Testis (tissue), 2 donors: ENCODE measurements at regions not wholly inside any gene's neighbourhood (a gene's known extent, or its start where the extent isn't known, plus 50 kb on each side); places are given as distances from the start of the nearest gene placed in this dataset.

Source experiments
- DNase-seq: peaks from one replicate; pipeline ENCODE4 v3.0.0-alpha.2; 2019
- H3K27ac ChIP-seq, 2 donors: fragments of 200-600 bp; sonication (generic); one replicate each; pipeline ENCODE4 v1.5.1; 2019
- H3K27me3 ChIP-seq: fragments of 200-600 bp; sonication (generic); one replicate; pipeline ENCODE4 v1.5.1; 2019
- H3K36me3 ChIP-seq: fragments of 200-600 bp; sonication (generic); one replicate; pipeline ENCODE4 v1.5.1; 2017; ENCODE audit warnings: low read depth; ENCODE audit errors: missing control alignments
- H3K4me1 ChIP-seq: fragments of 200-600 bp; sonication (generic); one replicate; pipeline ENCODE4 v1.5.1; 2019
- H3K4me3 ChIP-seq, 2 donors: fragments of 200-600 bp; sonication (generic); one replicate each; pipeline ENCODE4 v1.5.1; 2017 to 2019
- H3K9me3 ChIP-seq: fragments of 200-600 bp; sonication (generic); one replicate; pipeline ENCODE4 v1.5.1; 2017
- POLR2A ChIP-seq: fragments of 450-650 bp; IDR thresholded peaks from one replicate; pipeline ENCODE4 v1.6.1; 2017; ENCODE audit warnings: antibody characterized with exemption, mild to moderate bottlenecking, moderate library complexity
- WGBS, 2 donors: methylation state at CpG; one replicate each; pipeline ENCODE4 v1.1.5; 2018; 5-methylcytosine and 5-hydroxymethylcytosine counted together
- intact Hi-C: fragments of 100-400 bp; cut with DNase I; formaldehyde crosslinking; loops from one replicate; pipeline ENCODE4 v1.15.1; 2023; ENCODE audit warnings: low total_unique reads
- TF ChIP-seq, protein P1 (sequence below), 3 experiments: fragments of 450-650 bp in 2 of 3; fragments of 200-600 bp in 1 of 3; sonication (generic) in 1 of 3; IDR thresholded peaks; one replicate each; pipeline ENCODE4 v1.5.1; 2016 to 2019; ENCODE audit warnings: antibody characterized with exemption in 3 of 3, mild to moderate bottlenecking in 2 of 3, moderate library complexity in 1 of 3

DNA sequence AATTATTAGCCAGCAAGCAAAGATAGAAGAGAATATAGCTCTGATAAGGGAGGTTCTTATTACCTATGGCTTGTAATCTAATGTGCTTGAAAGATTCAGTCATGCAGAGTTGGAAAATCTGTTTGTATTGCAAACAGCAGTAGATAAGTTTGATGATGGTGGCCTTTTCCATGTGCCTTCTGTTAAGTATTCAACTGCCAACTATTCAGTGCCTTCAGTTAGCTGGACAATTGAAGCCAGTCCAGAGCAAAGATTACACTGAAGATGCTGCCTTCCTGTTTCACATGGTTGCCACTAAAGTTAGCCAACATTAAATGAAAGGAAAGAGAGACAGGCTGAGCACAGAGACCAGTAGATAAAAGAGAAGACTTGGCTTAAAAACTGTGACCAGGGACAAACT is 92.7 kb upstream of the SLC38A2 start:
- TF ChIP-seq, protein P1, sequence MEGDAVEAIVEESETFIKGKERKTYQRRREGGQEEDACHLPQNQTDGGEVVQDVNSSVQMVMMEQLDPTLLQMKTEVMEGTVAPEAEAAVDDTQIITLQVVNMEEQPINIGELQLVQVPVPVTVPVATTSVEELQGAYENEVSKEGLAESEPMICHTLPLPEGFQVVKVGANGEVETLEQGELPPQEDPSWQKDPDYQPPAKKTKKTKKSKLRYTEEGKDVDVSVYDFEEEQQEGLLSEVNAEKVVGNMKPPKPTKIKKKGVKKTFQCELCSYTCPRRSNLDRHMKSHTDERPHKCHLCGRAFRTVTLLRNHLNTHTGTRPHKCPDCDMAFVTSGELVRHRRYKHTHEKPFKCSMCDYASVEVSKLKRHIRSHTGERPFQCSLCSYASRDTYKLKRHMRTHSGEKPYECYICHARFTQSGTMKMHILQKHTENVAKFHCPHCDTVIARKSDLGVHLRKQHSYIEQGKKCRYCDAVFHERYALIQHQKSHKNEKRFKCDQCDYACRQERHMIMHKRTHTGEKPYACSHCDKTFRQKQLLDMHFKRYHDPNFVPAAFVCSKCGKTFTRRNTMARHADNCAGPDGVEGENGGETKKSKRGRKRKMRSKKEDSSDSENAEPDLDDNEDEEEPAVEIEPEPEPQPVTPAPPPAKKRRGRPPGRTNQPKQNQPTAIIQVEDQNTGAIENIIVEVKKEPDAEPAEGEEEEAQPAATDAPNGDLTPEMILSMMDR (IDR thresholded peaks at IDR 0.05), result no peak
- no peak for TF ChIP-seq POLR2A
- Histone ChIP-seq H3K9me3 (no peaks in the 10 kb centered on the region), H3K27me3 (no peaks in the 10 kb centered on the region), H3K36me3 (no peaks in the 10 kb centered on the region), H3K4me3 (no peak overlapping the region), H3K4me1 (peaks cover 19% of the 10 kb centered on the region), H3K27ac (no peak overlapping the region)
- intact Hi-C loops, result no loop called here
- no peak for DNase-seq

DNA sequence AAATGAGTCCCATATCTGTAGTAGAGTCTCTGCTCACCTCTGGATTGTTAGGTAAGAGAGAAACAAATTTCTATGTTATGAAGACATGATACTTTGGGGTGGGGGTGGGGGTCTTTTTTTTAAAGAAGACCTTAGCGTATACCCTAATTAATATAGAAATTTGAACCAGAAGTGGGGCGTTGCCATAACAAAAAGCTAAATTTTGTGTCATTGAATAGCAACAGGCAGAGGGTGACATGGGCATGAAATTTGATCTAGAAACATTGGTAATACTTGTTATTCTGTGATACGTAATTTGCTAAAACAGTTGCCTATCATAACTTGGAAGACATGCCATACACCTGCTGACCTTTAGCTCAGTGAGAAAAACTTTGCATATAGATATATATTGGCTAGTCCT is 92.3 kb upstream of the SLC38A2 start:
- WGBS, 2 donors, result 86 to 95% methylated on average over 3 of the region's 3 CpGs
- DNase-seq, result no peak
- Histone ChIP-seq H3K9me3 (no peaks in the 10 kb centered on the region), H3K36me3 (no peaks in the 10 kb centered on the region), H3K4me3 (no peak overlapping the region), H3K27me3 (no peaks in the 10 kb centered on the region), H3K27ac (no peak overlapping the region), H3K4me1 (peaks cover 23% of the 10 kb centered on the region)
- intact Hi-C loops, result no loop called here
- TF ChIP-seq, protein P1 (IDR thresholded peaks at IDR 0.05), result no peak
- no peak for TF ChIP-seq POLR2A

DNA sequence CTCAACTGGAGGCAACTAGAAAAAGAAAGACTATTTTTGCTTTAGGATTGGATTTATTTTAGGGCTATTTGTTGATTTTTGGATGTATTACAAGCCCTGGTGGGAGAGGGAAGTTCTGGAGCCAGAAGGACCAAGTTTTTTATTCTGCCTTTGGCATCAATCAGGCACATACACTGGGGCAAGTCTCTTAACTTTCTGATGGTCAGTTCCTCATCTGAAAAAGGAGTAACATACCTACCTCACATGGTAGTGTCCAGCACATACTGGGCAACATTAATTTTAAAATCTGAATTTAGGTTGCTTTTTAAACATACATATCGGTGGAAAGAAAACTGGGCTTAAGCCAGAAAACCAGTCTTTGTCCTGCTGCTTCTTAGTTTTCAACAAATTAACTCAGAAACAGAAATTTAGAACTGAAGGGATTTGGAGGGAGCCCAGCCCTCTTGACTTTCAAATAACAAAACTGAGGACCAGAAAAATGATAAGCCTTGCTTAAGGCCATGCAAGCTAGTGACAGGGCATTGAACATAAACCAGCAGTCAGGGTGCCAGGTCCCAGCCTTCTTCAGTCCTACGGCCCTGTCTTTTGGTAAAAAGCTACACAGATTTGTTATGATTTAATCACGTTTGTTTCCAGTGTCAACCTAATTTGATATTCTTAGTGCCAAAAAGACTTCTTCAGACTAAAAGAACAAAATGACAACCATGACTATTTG is 90.2 kb upstream of the SLC38A2 start:
- peaks cover 31% of the 10 kb centered on the region for H3K4me1 ChIP-seq
- H3K9me3 ChIP-seq, result no peaks in the 10 kb centered on the region
- no peaks in the 10 kb centered on the region for H3K27me3 ChIP-seq
- TF ChIP-seq, protein P1 (IDR thresholded peaks at IDR 0.05), result no peak
- TF ChIP-seq POLR2A, result no peak
- 60% methylated on average over 3 of the region's 3 CpGs for WGBS, 2 donors
- H3K36me3 ChIP-seq, result no peaks in the 10 kb centered on the region
- intact Hi-C loops, result no loop called here
- DNase-seq, result no peak
- H3K27ac ChIP-seq, result peak overlapping the region in 1 of 2 donors; percentile 46
- H3K4me3 ChIP-seq, result no peak overlapping the region

DNA sequence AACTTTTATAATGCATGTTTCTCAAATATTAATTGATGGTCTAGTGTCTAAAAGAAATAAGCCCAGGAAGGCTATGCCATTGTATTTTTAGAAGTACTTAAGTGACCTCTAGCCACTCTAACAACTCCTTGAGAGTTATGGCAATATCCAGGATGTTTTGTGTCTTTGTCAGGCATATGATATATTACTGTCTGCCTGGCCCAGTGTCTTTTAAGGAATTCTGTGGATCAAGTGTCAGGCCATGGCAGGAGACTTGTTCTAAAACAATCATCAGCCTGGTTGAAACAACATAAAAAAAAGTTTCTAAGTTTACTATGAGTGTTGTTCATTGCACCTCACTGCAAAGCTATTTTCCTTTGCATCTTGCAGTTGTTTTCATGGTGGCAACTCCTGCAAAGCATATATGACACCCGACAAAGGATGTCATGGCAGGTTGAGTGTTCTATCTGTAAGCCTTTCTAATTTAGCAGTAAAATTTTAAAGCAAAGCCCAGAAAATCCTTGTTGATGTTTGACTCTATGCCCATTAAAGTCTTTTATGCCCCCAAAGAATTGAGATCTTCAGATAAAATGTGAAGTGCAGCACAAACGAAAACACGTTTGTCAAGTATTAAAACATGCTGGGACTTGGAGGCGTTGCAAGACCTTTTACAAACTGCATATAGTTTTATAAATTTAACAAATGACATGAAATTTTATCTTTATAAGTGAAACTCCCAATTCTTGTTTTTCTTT is 89.5 kb upstream of the SLC38A2 start:
- Histone ChIP-seq H3K4me1 (peaks cover 31% of the 10 kb centered on the region), H3K36me3 (no peaks in the 10 kb centered on the region), H3K9me3 (no peaks in the 10 kb centered on the region), H3K4me3 (no peak overlapping the region), H3K27me3 (no peaks in the 10 kb centered on the region), H3K27ac (peak overlapping the region in 1 of 2 donors; percentile 46)
- TF ChIP-seq, protein P1 (IDR thresholded peaks at IDR 0.05), result no peak
- TF ChIP-seq POLR2A, result no peak
- 66 to 71% methylated on average over 4 of the region's 4 CpGs for WGBS, 2 donors
- intact Hi-C loops, result no loop called here
- no peak for DNase-seq
